ENCODE measurements at regions not wholly inside any gene's neighbourhood (a gene's known extent, or its start where the extent isn't known, plus 50 kb on each side); places are given as distances from the start of the nearest gene placed in this dataset.

GRCh38 chr3:146818301-146818700 lies 213.2 kb upstream of the PLSCR5 start:
- no peak for TF ChIP-seq CTCF (conservative IDR thresholded peaks at IDR 0.05; ENCODE audit: low read depth, low read length)
- TF ChIP-seq EZH2 (IDR thresholded peaks at IDR 0.05; ENCODE audit: low read length, unreplicated experiment): no peak
- no peak for TF ChIP-seq EZH2phosphoT487 (IDR thresholded peaks at IDR 0.05; ENCODE audit: borderline replicate concordance, low read length)
